Neural cell (in vitro differentiated cells): ENCODE measurements at regions not wholly inside any gene's neighbourhood (a gene's known extent, or its start where the extent isn't known, plus 50 kb on each side); places are given as distances from the start of the nearest gene placed in this dataset.
"Not testable (repeated sequence)": the region's sequence is repeated elsewhere in the genome, so short reads cannot be mapped to it uniquely, and the experiment has no call there.

Experiments used
- H2AFZ ChIP-seq: fragments of 200-600, 300-800 bp; sonication (generic), shearing (Covaris generic); 2 replicates; pipeline ENCODE4 v1.6.0; 2014; ENCODE audit warnings: low read depth, mild to moderate bottlenecking, antibody characterized with exemption, low read length, moderate library complexity
- H3F3A ChIP-seq: fragments of 200-600 bp; shearing (Covaris generic); 2 replicates; pipeline ENCODE4 v1.6.1; 2016; ENCODE audit warnings: mild to moderate bottlenecking, moderate library complexity, mixed read lengths, antibody characterized with exemption, low read length; ENCODE audit not compliant: insufficient read depth, poor library complexity, severe bottlenecking
- H3K27ac ChIP-seq: fragments of 200-600, 300-800 bp; sonication (generic), shearing (Covaris generic); 2 replicates; pipeline ENCODE4 v1.5.1; 2014; ENCODE audit warnings: mild to moderate bottlenecking, low read length, moderate library complexity
- H3K27me3 ChIP-seq: fragments of 300-800, 200-600 bp; sonication (generic), shearing (Covaris generic); 2 replicates; pipeline ENCODE4 v1.6.0; 2014; ENCODE audit warnings: mild to moderate bottlenecking, low read depth, low read length, moderate library complexity; ENCODE audit not compliant: insufficient read depth
- H3K36me3 ChIP-seq: fragments of 300-800, 200-600 bp; sonication (generic), shearing (Covaris generic); 2 replicates; pipeline ENCODE4 v1.5.1; 2014; ENCODE audit warnings: mild to moderate bottlenecking, antibody characterized with exemption, low read length, moderate library complexity; ENCODE audit not compliant: insufficient read depth
- H3K4me2 ChIP-seq: fragments of 300-800, 200-600 bp; sonication (generic), shearing (Covaris generic); 2 replicates; pipeline ENCODE4 v1.6.0; 2014; ENCODE audit warnings: mild to moderate bottlenecking, low read length
- H3K4me3 ChIP-seq: fragments of 300-800, 200-600 bp; sonication (generic), shearing (Covaris generic); 2 replicates; pipeline ENCODE4 v1.5.1; 2014; ENCODE audit warnings: mild to moderate bottlenecking, low read length, moderate library complexity
- H3K79me2 ChIP-seq: fragments of 200-600 bp; shearing (Covaris generic); replicated peaks from 2 replicates; pipeline ENCODE4 v1.6.0; 2014; ENCODE audit warnings: mild to moderate bottlenecking, low read length, moderate library complexity; ENCODE audit not compliant: insufficient read depth
- H3K9ac ChIP-seq: fragments of 300-800, 200-600 bp; sonication (generic), shearing (Covaris generic); 2 replicates; pipeline ENCODE4 v1.6.1; 2016; ENCODE audit warnings: mild to moderate bottlenecking, low read length, mixed read lengths
- H3K9me2 ChIP-seq: fragments of 200-600 bp; shearing (Covaris generic); 2 replicates; pipeline ENCODE4 v1.6.1; 2016; ENCODE audit warnings: mild to moderate bottlenecking, low read length, mixed read lengths; ENCODE audit not compliant: insufficient read depth
- H3K9me3 ChIP-seq: fragments of 200-600, 300-800 bp; sonication (generic), shearing (Covaris generic); 2 replicates; pipeline ENCODE4 v1.6.1; 2016; ENCODE audit warnings: mild to moderate bottlenecking, mixed run types, low read length, moderate library complexity, mixed read lengths
- H4K20me1 ChIP-seq: fragments of 200-600 bp; shearing (Covaris generic); 2 replicates; pipeline ENCODE4 v1.6.1; 2016; ENCODE audit warnings: mild to moderate bottlenecking, mixed run types; ENCODE audit not compliant: insufficient read depth
- CTCF ChIP-seq: fragments of 450-650 bp; IDR thresholded peaks from 2 replicates; pipeline ENCODE4 v1.5.1; 2014; ENCODE audit warnings: antibody characterized with exemption, mild to moderate bottlenecking, moderate library complexity; ENCODE audit not compliant: poor library complexity, severe bottlenecking
- EP300 ChIP-seq: fragments of 450-650 bp; conservative IDR thresholded peaks from 2 replicates; pipeline ENCODE4 v1.6.1; 2014; ENCODE audit warnings: antibody characterized with exemption, mild to moderate bottlenecking, moderate library complexity; ENCODE audit not compliant: poor library complexity, severe bottlenecking
- EZH2 ChIP-seq: fragments of 200-600, 300-800 bp; shearing (Covaris generic), sonication (generic); IDR thresholded peaks from 2 replicates; pipeline ENCODE4 v1.6.1; 2014; ENCODE audit warnings: antibody characterized with exemption, low read length, borderline replicate concordance, mild to moderate bottlenecking; ENCODE audit not compliant: insufficient read depth, poor library complexity, severe bottlenecking
- MXI1 ChIP-seq: fragments of 450-650 bp; conservative IDR thresholded peaks from 2 replicates; pipeline ENCODE4 v1.6.1; 2014; ENCODE audit warnings: antibody characterized with exemption, mild to moderate bottlenecking; ENCODE audit not compliant: poor library complexity, severe bottlenecking
- POLR2AphosphoS5 ChIP-seq: IDR thresholded peaks from 2 replicates; pipeline ENCODE4 v1.6.1; 2012
- RAD21 ChIP-seq: fragments of 450-650 bp; conservative IDR thresholded peaks from 2 replicates; pipeline ENCODE4 v1.6.1; 2014; ENCODE audit warnings: antibody characterized with exemption, mild to moderate bottlenecking, moderate library complexity
- REST ChIP-seq: IDR thresholded peaks from 2 replicates; pipeline ENCODE4 v1.6.1; 2012; ENCODE audit warnings: borderline replicate concordance
- SMC3 ChIP-seq: fragments of 450-650 bp; conservative IDR thresholded peaks from 2 replicates; pipeline ENCODE4 v1.6.1; 2014; ENCODE audit warnings: antibody characterized with exemption, mild to moderate bottlenecking, moderate library complexity; ENCODE audit not compliant: poor library complexity
- TAF1 ChIP-seq: IDR thresholded peaks from 2 replicates; pipeline ENCODE4 v1.6.1; 2012; ENCODE audit warnings: low read depth

GRCh38 chr11:106309070-106309684, 231.7 kb downstream of the AASDHPPT start:
- TF ChIP-seq CTCF (no peak), POLR2AphosphoS5 (no peak), EZH2 (no peak), RAD21 (no peak), REST (no peak), EP300 (no peak), TAF1 (no peak), MXI1 (no peak), SMC3 (no peak)
- H3K79me2 ChIP-seq = no peaks in the 10 kb centered on the region
- H3K9me3 ChIP-seq = no peaks in the 10 kb centered on the region
- no peak overlapping the region for H3K27ac ChIP-seq
- H3K27me3 ChIP-seq = no peaks in the 10 kb centered on the region
- no peaks in the 10 kb centered on the region for H3F3A ChIP-seq
- no peak overlapping the region for H3K4me2 ChIP-seq
- no peak overlapping the region for H3K4me3 ChIP-seq
- no peaks in the 10 kb centered on the region for H3K36me3 ChIP-seq
- no peak overlapping the region for H2AFZ ChIP-seq
- no peaks in the 10 kb centered on the region for H3K9me2 ChIP-seq
- no peak overlapping the region for H3K9ac ChIP-seq
- no peaks in the 10 kb centered on the region for H4K20me1 ChIP-seq

GRCh38 chr11:106311531-106312230, 234.2 kb downstream of the AASDHPPT start:
- H3K4me3 ChIP-seq = no peak overlapping the region
- H3F3A ChIP-seq = no peaks in the 10 kb centered on the region
- H2AFZ ChIP-seq = no peak overlapping the region
- no peaks in the 10 kb centered on the region for H3K9me3 ChIP-seq
- no peaks in the 10 kb centered on the region for H4K20me1 ChIP-seq
- H3K36me3 ChIP-seq = no peaks in the 10 kb centered on the region
- H3K79me2 ChIP-seq = no peaks in the 10 kb centered on the region
- H3K27ac ChIP-seq = no peak overlapping the region
- H3K9ac ChIP-seq = no peak overlapping the region
- no peaks in the 10 kb centered on the region for H3K9me2 ChIP-seq
- H3K27me3 ChIP-seq = no peaks in the 10 kb centered on the region
- H3K4me2 ChIP-seq = no peak overlapping the region
- TF ChIP-seq SMC3 = no peak
- no peak for TF ChIP-seq EZH2
- TF ChIP-seq MXI1 = no peak
- no peak for TF ChIP-seq POLR2AphosphoS5
- no peak for TF ChIP-seq RAD21
- no peak for TF ChIP-seq EP300
- no peak for TF ChIP-seq CTCF
- no peak for TF ChIP-seq REST
- no peak for TF ChIP-seq TAF1

GRCh38 chr11:106317208-106317773, 239.8 kb downstream of the AASDHPPT start:
- H3K27me3 ChIP-seq, H3K9ac ChIP-seq, H3K4me2 ChIP-seq, H3K9me2 ChIP-seq, H3F3A ChIP-seq, H4K20me1 ChIP-seq, H3K79me2 ChIP-seq, H3K27ac ChIP-seq, H3K36me3 ChIP-seq, H2AFZ ChIP-seq, H3K9me3 ChIP-seq, H3K4me3 ChIP-seq: not testable (repeated sequence)
